Gastrocnemius medialis (tissue), 4 donors: ENCODE measurements at regions not wholly inside any gene's neighbourhood (a gene's known extent, or its start where the extent isn't known, plus 50 kb on each side); places are given as distances from the start of the nearest gene placed in this dataset.

ENCODE experiments used
- ATAC-seq, 2 donors: fragments of 150-250 bp; one replicate each; pipeline ENCODE4 v1.9.1; 2016
- DNase-seq, 2 donors: peaks; one replicate each; pipeline ENCODE4 v3.0.0-alpha.2; 2019
- H3K27ac ChIP-seq, 4 donors: fragments of 200-600 bp; sonication (generic); 1 replicate in 1 of 4; 2 replicates in 3 of 4; pipeline ENCODE4 v1.5.1; 2016 to 2018; ENCODE audit warnings: mild to moderate bottlenecking in 2 of 4, moderate library complexity in 1 of 4
- H3K27me3 ChIP-seq, 3 donors: fragments of 200-600 bp; sonication (generic) in 2 of 3; 1 replicate in 1 of 3; 2 replicates in 2 of 3; pipeline versions ENCODE4 v1.5.1 to v1.6.0; 2016 to 2019; ENCODE audit warnings: mild to moderate bottlenecking in 1 of 3, moderate library complexity in 1 of 3
- H3K36me3 ChIP-seq, 2 donors: fragments of 200-600 bp; sonication (generic) in 1 of 2; one replicate each; pipeline ENCODE4 v1.5.1; 2017 to 2018
- H3K4me1 ChIP-seq, 2 donors: fragments of 200-600 bp; sonication (generic) in 1 of 2; one replicate each; pipeline ENCODE4 v1.5.1; 2016 to 2017; ENCODE audit warnings: mild to moderate bottlenecking in 2 of 2
- H3K4me3 ChIP-seq, 4 donors: fragments of 200-600 bp; sonication (generic) in 3 of 4; 1 replicate in 1 of 4; 2 replicates in 3 of 4; pipeline ENCODE4 v1.5.1; 2016 to 2019; ENCODE audit warnings: mild to moderate bottlenecking in 2 of 4
- H3K9me3 ChIP-seq, 3 donors: fragments of 200-600 bp; sonication (generic) in 2 of 3; 1 replicate in 1 of 3; 2 replicates in 2 of 3; pipeline ENCODE4 v1.5.1; 2016 to 2019
- POLR2A ChIP-seq, 2 donors: fragments of 450-650 bp; IDR thresholded peaks; one replicate each; pipeline ENCODE4 v1.6.1; 2017; ENCODE audit warnings: antibody characterized with exemption in 2 of 2, mild to moderate bottlenecking in 2 of 2, moderate library complexity in 2 of 2
- in situ Hi-C, 4 donors: fragments of 200-750 bp; cut with MboI; loops; one replicate each; pipeline versions ENCODE4 v1.15.0 to v1.8.0; 2017; ENCODE audit warnings: low sequenced_read_pairs in 4 of 4
- intact Hi-C: fragments of 100-400 bp; cut with DNase I; formaldehyde crosslinking; loops from one replicate; pipeline ENCODE4 v1.15.1; 2023; ENCODE audit warnings: low total_unique reads
- TF ChIP-seq, protein P1 (sequence below), 5 experiments: fragments of 450-650 bp in 3 of 5; fragments of 200-600 bp in 2 of 5; sonication (generic) in 2 of 5; IDR thresholded peaks in 4 of 5; conservative IDR thresholded peaks in 1 of 5; 1 replicate in 4 of 5; 2 replicates in 1 of 5; pipeline ENCODE4 v1.5.1; 2016 to 2019; ENCODE audit warnings: antibody characterized with exemption in 5 of 5, mild to moderate bottlenecking in 3 of 5, moderate library complexity in 3 of 5

DNA sequence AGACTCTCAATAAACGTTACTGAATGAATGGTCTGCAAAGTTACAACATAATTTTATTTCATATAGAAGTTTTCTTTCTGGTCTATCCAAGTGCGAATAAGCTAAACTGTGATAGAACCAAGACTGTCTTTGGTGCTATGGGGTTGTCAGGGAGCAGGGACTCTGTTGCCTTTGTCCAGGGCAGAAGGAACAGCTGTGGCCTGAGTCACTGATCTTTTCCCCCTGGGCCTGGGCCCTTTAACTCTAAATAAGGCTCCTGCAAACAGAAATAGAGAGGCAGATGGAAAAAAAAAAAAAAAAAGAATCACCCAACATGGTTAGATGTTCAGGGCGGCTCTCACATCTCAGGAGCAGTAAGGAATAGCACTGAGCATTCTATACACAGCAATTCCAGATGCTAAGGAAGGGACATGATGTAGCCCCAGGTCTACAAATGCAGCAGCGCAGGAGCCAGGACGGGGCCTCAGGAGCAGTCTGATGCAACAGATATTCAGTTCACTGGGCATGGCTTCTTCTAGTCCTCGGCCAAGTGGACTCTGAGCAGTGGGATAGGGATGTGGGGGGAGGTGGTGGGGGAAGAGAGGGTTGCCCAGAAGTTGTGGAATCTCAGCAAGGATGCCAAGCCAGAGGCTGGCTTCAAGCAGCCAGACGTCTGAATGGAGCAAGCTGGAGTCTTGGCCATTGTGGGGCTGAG is 247.1 kb upstream of the SIX2 start:
- in situ Hi-C loops (no loop called here), intact Hi-C loops (loop anchor here (2.0 kb wide), 1 partner anchor 18 kb away; no protein-coding TSS in a partner anchor)
- no peak for TF ChIP-seq POLR2A (IDR thresholded peaks at IDR 0.05)
- H3K36me3 ChIP-seq: no peaks in the 10 kb centered on the region
- peak overlapping the region; percentile 49 to 77 (median 70) for H3K27ac ChIP-seq
- peak; percentile 92 to 94 for ATAC-seq
- H3K4me1 ChIP-seq: peaks cover 39 to 46% of the 10 kb centered on the region in 2 donors
- no peaks in the 10 kb centered on the region for H3K9me3 ChIP-seq
- no peaks in the 10 kb centered on the region for H3K27me3 ChIP-seq
- no peak overlapping the region for H3K4me3 ChIP-seq
- peak; percentile 66 to 89 for DNase-seq

DNA sequence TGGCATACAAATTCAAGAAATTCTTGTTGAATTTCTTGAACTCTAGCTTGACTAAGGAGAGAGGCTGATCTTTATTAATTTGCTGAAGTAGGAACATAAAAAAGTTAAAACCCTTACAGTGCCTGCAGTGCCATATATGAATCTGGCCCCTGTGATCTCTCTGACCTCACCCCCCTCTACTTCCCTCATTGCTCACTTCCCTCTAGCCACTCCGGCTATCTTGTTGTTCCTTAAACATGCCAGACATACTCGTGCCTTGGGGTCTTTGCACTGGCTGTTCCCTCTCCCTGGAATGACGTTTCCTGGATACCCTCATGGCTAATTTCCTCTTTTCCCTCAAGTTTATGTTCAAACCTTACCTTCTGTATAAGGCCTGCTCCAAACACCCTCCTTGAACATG is 246.3 kb upstream of the SIX2 start:
- H3K4me1 ChIP-seq: peaks cover 39 to 46% of the 10 kb centered on the region in 2 donors
- H3K27ac ChIP-seq: peak overlapping the region; percentile 49 to 77 (median 70)
- in situ Hi-C loops (no loop called here), intact Hi-C loops (no loop called here)
- no peaks in the 10 kb centered on the region for H3K27me3 ChIP-seq
- H3K9me3 ChIP-seq: no peaks in the 10 kb centered on the region
- no peak for TF ChIP-seq POLR2A (IDR thresholded peaks at IDR 0.05)
- TF ChIP-seq, protein P1, sequence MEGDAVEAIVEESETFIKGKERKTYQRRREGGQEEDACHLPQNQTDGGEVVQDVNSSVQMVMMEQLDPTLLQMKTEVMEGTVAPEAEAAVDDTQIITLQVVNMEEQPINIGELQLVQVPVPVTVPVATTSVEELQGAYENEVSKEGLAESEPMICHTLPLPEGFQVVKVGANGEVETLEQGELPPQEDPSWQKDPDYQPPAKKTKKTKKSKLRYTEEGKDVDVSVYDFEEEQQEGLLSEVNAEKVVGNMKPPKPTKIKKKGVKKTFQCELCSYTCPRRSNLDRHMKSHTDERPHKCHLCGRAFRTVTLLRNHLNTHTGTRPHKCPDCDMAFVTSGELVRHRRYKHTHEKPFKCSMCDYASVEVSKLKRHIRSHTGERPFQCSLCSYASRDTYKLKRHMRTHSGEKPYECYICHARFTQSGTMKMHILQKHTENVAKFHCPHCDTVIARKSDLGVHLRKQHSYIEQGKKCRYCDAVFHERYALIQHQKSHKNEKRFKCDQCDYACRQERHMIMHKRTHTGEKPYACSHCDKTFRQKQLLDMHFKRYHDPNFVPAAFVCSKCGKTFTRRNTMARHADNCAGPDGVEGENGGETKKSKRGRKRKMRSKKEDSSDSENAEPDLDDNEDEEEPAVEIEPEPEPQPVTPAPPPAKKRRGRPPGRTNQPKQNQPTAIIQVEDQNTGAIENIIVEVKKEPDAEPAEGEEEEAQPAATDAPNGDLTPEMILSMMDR (IDR thresholded peaks at IDR 0.05 in 4 of 5, conservative IDR thresholded peaks at IDR 0.05 in 1 of 5): no peak
- ATAC-seq (no peak), DNase-seq (no peak)
- no peaks in the 10 kb centered on the region for H3K36me3 ChIP-seq
- no peak overlapping the region for H3K4me3 ChIP-seq

DNA sequence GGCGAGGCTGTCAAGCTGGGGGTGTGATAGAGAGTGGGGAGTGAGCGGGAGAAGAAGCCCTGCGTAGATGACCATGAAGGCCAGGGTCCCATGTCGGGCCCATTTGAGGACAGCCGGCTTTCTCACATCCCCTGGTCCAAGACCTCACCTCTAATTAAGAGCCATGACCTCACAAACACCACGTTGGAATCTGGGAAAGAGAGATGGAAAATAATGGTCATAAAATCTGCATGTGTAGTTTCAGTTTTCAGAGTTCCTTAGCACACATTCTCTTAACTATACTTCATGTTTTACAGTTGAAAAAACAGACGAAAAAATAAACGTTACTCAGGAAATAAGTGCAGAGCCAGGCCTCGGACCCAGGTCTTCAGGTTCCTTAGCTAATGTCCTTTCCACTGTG is 244.8 kb upstream of the SIX2 start:
- DNase-seq (no peak), ATAC-seq (no peak)
- in situ Hi-C loops (no loop called here), intact Hi-C loops (no loop called here)
- Histone ChIP-seq H3K36me3 (no peaks in the 10 kb centered on the region), H3K4me3 (no peak overlapping the region), H3K9me3 (no peaks in the 10 kb centered on the region), H3K27me3 (no peaks in the 10 kb centered on the region), H3K4me1 (peaks cover 25 to 37% of the 10 kb centered on the region in 2 donors), H3K27ac (no peak overlapping the region)
- TF ChIP-seq, protein P1 (IDR thresholded peaks at IDR 0.05 in 4 of 5, conservative IDR thresholded peaks at IDR 0.05 in 1 of 5): no peak
- TF ChIP-seq POLR2A (IDR thresholded peaks at IDR 0.05): no peak

DNA sequence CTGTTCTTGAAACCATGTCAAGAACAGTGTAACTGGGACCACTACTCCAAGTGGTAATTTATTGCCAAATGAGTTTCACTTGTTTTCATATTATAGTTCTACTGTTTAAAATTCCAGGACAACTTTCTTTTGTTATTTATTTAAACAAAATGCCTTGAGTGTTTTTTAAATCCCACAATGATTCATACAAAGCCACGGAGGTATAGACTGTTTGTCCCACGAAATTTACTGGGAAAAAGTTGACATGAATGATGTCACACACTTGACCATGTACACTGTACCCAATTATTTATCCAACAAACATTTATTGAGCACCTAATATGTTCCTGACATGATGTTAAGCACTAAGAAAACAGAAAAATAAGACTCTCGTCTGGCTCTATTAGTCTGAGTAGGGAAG is 243.9 kb upstream of the SIX2 start:
- Histone ChIP-seq H3K4me3 (no peak overlapping the region), H3K27me3 (no peaks in the 10 kb centered on the region), H3K36me3 (no peaks in the 10 kb centered on the region), H3K9me3 (no peaks in the 10 kb centered on the region), H3K4me1 (peaks cover 22 to 28% of the 10 kb centered on the region in 2 donors), H3K27ac (no peak overlapping the region)
- no peak for TF ChIP-seq POLR2A (IDR thresholded peaks at IDR 0.05)
- TF ChIP-seq, protein P1 (IDR thresholded peaks at IDR 0.05 in 4 of 5, conservative IDR thresholded peaks at IDR 0.05 in 1 of 5): no peak
- ATAC-seq (no peak), DNase-seq (no peak)
- in situ Hi-C loops: no loop called here
- intact Hi-C loops: no loop called here

DNA sequence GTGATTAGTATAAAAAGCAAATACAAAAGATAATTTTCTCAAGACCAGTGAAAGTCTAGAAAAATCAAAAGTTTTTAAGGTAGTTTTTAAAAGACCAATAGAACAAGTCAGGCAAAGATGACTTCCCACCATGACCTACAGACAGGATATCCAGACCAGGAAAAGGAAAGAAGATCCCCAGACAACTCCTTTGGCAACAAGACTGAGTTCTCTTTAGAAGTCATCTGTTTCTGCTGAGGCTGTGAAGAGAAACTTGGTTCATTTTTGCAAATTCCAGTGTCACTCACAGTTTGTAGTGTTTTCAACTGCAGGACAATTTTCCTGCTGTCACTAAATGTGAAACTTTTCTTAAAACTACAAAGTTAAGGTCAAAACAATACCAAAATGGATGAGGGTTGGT is 240.9 kb upstream of the SIX2 start:
- in situ Hi-C loops: no loop called here
- H3K27me3 ChIP-seq: no peaks in the 10 kb centered on the region
- peaks cover 0 to 3% of the 10 kb centered on the region in 2 donors for H3K4me1 ChIP-seq
- no peak overlapping the region for H3K4me3 ChIP-seq
- DNase-seq: no peak
- ATAC-seq: no peak
- no peaks in the 10 kb centered on the region for H3K36me3 ChIP-seq
- H3K9me3 ChIP-seq: no peaks in the 10 kb centered on the region
- H3K27ac ChIP-seq: no peak overlapping the region
- TF ChIP-seq POLR2A (IDR thresholded peaks at IDR 0.05): no peak
- TF ChIP-seq, protein P1 (IDR thresholded peaks at IDR 0.05 in 4 of 5, conservative IDR thresholded peaks at IDR 0.05 in 1 of 5): no peak
- intact Hi-C loops: no loop called here
